ENCODE measurements at regions not wholly inside any gene's neighbourhood (a gene's known extent, or its start where the extent isn't known, plus 50 kb on each side); places are given as distances from the start of the nearest gene placed in this dataset.

- Mint-ChIP-seq H3K9me3 (peaks cover 32% of the 10 kb centered on the region), H3K27me3 (ENCODE audit: low read depth) (no peaks in the 10 kb centered on the region; the same call in 1 of the 2 replicates), H3K27ac (no peak overlapping the region), H3K4me3 (no peak overlapping the region), H3K36me3 (peaks cover 23% of the 10 kb centered on the region), H3K4me1 (peaks cover 11% of the 10 kb centered on the region)
- TF ChIP-seq USF1 (CRISPR knock-in tag; IDR thresholded peaks at IDR 0.05) (no peak), MLX (CRISPR knock-in tag; IDR thresholded peaks at IDR 0.05) (no peak), ZNF138 (CRISPR knock-in tag; conservative IDR thresholded peaks at IDR 0.05) (no peak), JAZF1 (CRISPR knock-in tag; IDR thresholded peaks at IDR 0.05) (no peak), ZSCAN18 (CRISPR knock-in tag; IDR thresholded peaks at IDR 0.05) (no peak), E2F1 (CRISPR knock-in tag; IDR thresholded peaks at IDR 0.05) (no peak), STAT6 (CRISPR knock-in tag; conservative IDR thresholded peaks at IDR 0.05; ENCODE audit: low read depth) (no peak), IRF2 (CRISPR knock-in tag; IDR thresholded peaks at IDR 0.05; ENCODE audit: borderline replicate concordance, low read depth) (no peak), NFYB (CRISPR knock-in tag; conservative IDR thresholded peaks at IDR 0.05; ENCODE audit: low read depth) (no peak), ATF1 (CRISPR knock-in tag; IDR thresholded peaks at IDR 0.05) (no peak), E2F5 (CRISPR knock-in tag; IDR thresholded peaks at IDR 0.05) (no peak)
- no peak for DNase-seq (ENCODE audit: low spot score)
- ChIA-PET CTCF (interaction anchor here (2.6 kb wide), 1 partner anchor 11 kb away, joined by 12 read pairs; no protein-coding TSS in a partner anchor), POLR2A (no interaction called here)
- ATAC-seq: no peak
Measured at GRCh38 chr12:46650688-46651087, 175.1 kb downstream of the SLC38A4 start.

GRCh38 chr12:46649433-46649832 lies 176.4 kb downstream of the SLC38A4 start:
- H3K9me3 Mint-ChIP-seq: peaks cover 32% of the 10 kb centered on the region
- ATAC-seq (no peak), DNase-seq (ENCODE audit: low spot score) (no peak)
- H3K27me3 Mint-ChIP-seq (ENCODE audit: low read depth): no peaks in the 10 kb centered on the region; the same call in 1 of the 2 replicates
- peaks cover 23% of the 10 kb centered on the region for H3K36me3 Mint-ChIP-seq
- H3K27ac Mint-ChIP-seq: no peak overlapping the region
- TF ChIP-seq USF1 (CRISPR knock-in tag; IDR thresholded peaks at IDR 0.05) (no peak), AR (CRISPR knock-in tag; IDR thresholded peaks at IDR 0.05) (no peak), GABPB1 (CRISPR knock-in tag; IDR thresholded peaks at IDR 0.05) (no peak), NFYB (CRISPR knock-in tag; conservative IDR thresholded peaks at IDR 0.05; ENCODE audit: low read depth) (no peak), CREB1 (CRISPR knock-in tag; IDR thresholded peaks at IDR 0.05) (no peak), OVOL2 (CRISPR knock-in tag; IDR thresholded peaks at IDR 0.05; ENCODE audit: borderline replicate concordance) (no peak), ZNF671 (CRISPR knock-in tag; IDR thresholded peaks at IDR 0.05) (no peak), MAX (CRISPR knock-in tag; IDR thresholded peaks at IDR 0.05) (no peak), ZNF138 (CRISPR knock-in tag; conservative IDR thresholded peaks at IDR 0.05) (no peak), PREB (CRISPR knock-in tag; IDR thresholded peaks at IDR 0.05; ENCODE audit: borderline replicate concordance) (no peak), ATF1 (CRISPR knock-in tag; IDR thresholded peaks at IDR 0.05) (no peak), ZNF317 (CRISPR knock-in tag; IDR thresholded peaks at IDR 0.05; ENCODE audit: borderline replicate concordance, low read depth) (no peak), ZNF232 (CRISPR knock-in tag; IDR thresholded peaks at IDR 0.05) (no peak)
- peaks cover 9% of the 10 kb centered on the region for H3K4me1 Mint-ChIP-seq
- H3K4me3 Mint-ChIP-seq: no peak overlapping the region
- CTCF ChIA-PET: interaction anchor here (0.9 kb wide), 1 partner anchor 12 kb away, joined by 3 read pairs; no protein-coding TSS in a partner anchor
- POLR2A ChIA-PET: interaction anchor here (0.6 kb wide), 1 partner anchor 298 kb away, joined by 4 read pairs; no protein-coding TSS in a partner anchor

All from WTC11 (cell line).